Mesendoderm (in vitro differentiated cells): ENCODE measurements at regions not wholly inside any gene's neighbourhood (a gene's known extent, or its start where the extent isn't known, plus 50 kb on each side); places are given as distances from the start of the nearest gene placed in this dataset.

ENCODE experiments used
- DNase-seq: peaks from one replicate; pipeline ENCODE4 v3.0.0; 2013
- H2AK5ac ChIP-seq: 2 replicates; pipeline ENCODE4 v1.6.1; 2013; ENCODE audit warnings: low read length, inconsistent platforms
- H2BK120ac ChIP-seq: 2 replicates; pipeline ENCODE4 v1.6.1; 2013; ENCODE audit warnings: low read depth, mild to moderate bottlenecking, low read length, moderate library complexity, mixed read lengths
- H2BK15ac ChIP-seq: replicated peaks from 2 replicates; pipeline ENCODE4 v1.6.1; 2013; ENCODE audit warnings: low read depth, mild to moderate bottlenecking, moderate library complexity
- H2BK5ac ChIP-seq: 2 replicates; pipeline ENCODE4 v1.6.1; 2013; ENCODE audit warnings: low read length, inconsistent platforms
- H3K18ac ChIP-seq: 2 replicates; pipeline ENCODE4 v1.6.1; 2013; ENCODE audit warnings: mild to moderate bottlenecking, low read length, mixed read lengths
- H3K23ac ChIP-seq: one replicate; pipeline ENCODE4 v1.6.1; 2013; ENCODE audit warnings: low read length
- H3K27ac ChIP-seq: 2 replicates; pipeline ENCODE4 v1.5.1; 2013; ENCODE audit warnings: low read depth, mild to moderate bottlenecking, inconsistent platforms, low read length, moderate library complexity
- H3K27me3 ChIP-seq: 2 replicates; pipeline ENCODE4 v1.6.1; 2013; ENCODE audit warnings: low read length, control low read depth, mild to moderate bottlenecking, inconsistent platforms; ENCODE audit not compliant: insufficient read depth, poor library complexity
- H3K36me3 ChIP-seq: 2 replicates; pipeline ENCODE4 v1.6.1; 2013; ENCODE audit warnings: low read length, inconsistent platforms; ENCODE audit not compliant: control insufficient read depth, insufficient read depth
- H3K4ac ChIP-seq: one replicate; pipeline ENCODE4 v1.6.1; 2013; ENCODE audit warnings: low read depth, mild to moderate bottlenecking, low read length, moderate library complexity
- H3K4me1 ChIP-seq: 2 replicates; pipeline ENCODE4 v1.6.1; 2013; ENCODE audit warnings: low read depth, low read length, inconsistent platforms; ENCODE audit not compliant: control insufficient read depth
- H3K4me2 ChIP-seq: 2 replicates; pipeline ENCODE4 v1.6.1; 2013; ENCODE audit warnings: low read length
- H3K4me3 ChIP-seq: 2 replicates; pipeline ENCODE4 v1.5.1; 2013; ENCODE audit warnings: mild to moderate bottlenecking, low read length
- H3K56ac ChIP-seq: one replicate; pipeline ENCODE4 v1.6.1; 2013; ENCODE audit warnings: low read length
- H3K79me1 ChIP-seq: 2 replicates; pipeline ENCODE4 v1.6.1; 2013; ENCODE audit warnings: low read length, inconsistent platforms
- H3K79me2 ChIP-seq: 2 replicates; pipeline ENCODE4 v1.6.1; 2013; ENCODE audit warnings: mild to moderate bottlenecking, low read length; ENCODE audit not compliant: control insufficient read depth, insufficient read depth
- H3K9ac ChIP-seq: 2 replicates; pipeline ENCODE4 v1.6.1; 2013; ENCODE audit warnings: low read length, inconsistent platforms
- H4K5ac ChIP-seq: one replicate; pipeline ENCODE4 v1.6.1; 2013; ENCODE audit warnings: low read length
- H4K8ac ChIP-seq: one replicate; pipeline ENCODE4 v1.6.1; 2013; ENCODE audit warnings: low read depth, mild to moderate bottlenecking, control low read depth, low read length, moderate library complexity
- WGBS: extraction: QIAGEN DNeasy Blood & Tissue Kit; methylation state at CpG from one replicate; pipeline ENCODE4 v1.1.7; 2013; ENCODE audit warnings: low lambda C conversion rate, missing lambda C conversion rate; ENCODE audit not compliant: insufficient coverage; ENCODE audit errors: extremely low coverage; 5-methylcytosine and 5-hydroxymethylcytosine counted together

GRCh38 chr1:219428651-219429050, 184.3 kb downstream of the ZC3H11B start:
- no peaks in the 10 kb centered on the region for H3K36me3 ChIP-seq
- no peak overlapping the region for H3K4me3 ChIP-seq
- 100% methylated on average over 1 of the region's 5 CpGs for WGBS
- H4K5ac ChIP-seq, result no peak overlapping the region
- no peak overlapping the region for H2BK120ac ChIP-seq
- no peak overlapping the region for H3K18ac ChIP-seq
- H2AK5ac ChIP-seq, result no peak overlapping the region
- no peak overlapping the region for H3K4ac ChIP-seq
- H3K79me2 ChIP-seq, result no peaks in the 10 kb centered on the region
- H2BK5ac ChIP-seq, result no peak overlapping the region
- DNase-seq, result no peak
- H3K56ac ChIP-seq, result no peak overlapping the region
- H3K27me3 ChIP-seq, result no peaks in the 10 kb centered on the region
- H3K23ac ChIP-seq, result no peak overlapping the region
- H3K4me2 ChIP-seq, result no peak overlapping the region
- H3K4me1 ChIP-seq, result no peaks in the 10 kb centered on the region
- no peak overlapping the region for H3K27ac ChIP-seq
- H4K8ac ChIP-seq, result no peak overlapping the region
- no peak overlapping the region for H2BK15ac ChIP-seq
- H3K9ac ChIP-seq, result no peak overlapping the region
- no peaks in the 10 kb centered on the region for H3K79me1 ChIP-seq

- H3K18ac ChIP-seq, result no peak overlapping the region
- no peak overlapping the region for H3K27ac ChIP-seq
- H3K79me1 ChIP-seq, result no peaks in the 10 kb centered on the region
- H3K4me2 ChIP-seq, result no peak overlapping the region
- no peaks in the 10 kb centered on the region for H3K36me3 ChIP-seq
- no peak overlapping the region for H3K9ac ChIP-seq
- H3K23ac ChIP-seq, result no peak overlapping the region
- H3K27me3 ChIP-seq, result no peaks in the 10 kb centered on the region
- H2BK5ac ChIP-seq, result no peak overlapping the region
- H4K8ac ChIP-seq, result no peak overlapping the region
- H2BK120ac ChIP-seq, result no peak overlapping the region
- H3K56ac ChIP-seq, result no peak overlapping the region
- no peaks in the 10 kb centered on the region for H3K79me2 ChIP-seq
- no peak overlapping the region for H3K4ac ChIP-seq
- no peak overlapping the region for H4K5ac ChIP-seq
- H2AK5ac ChIP-seq, result no peak overlapping the region
- no CpG with 5 or more reads among the region's 2 CpGs for WGBS
- no peak overlapping the region for H3K4me3 ChIP-seq
- DNase-seq, result no peak
- no peaks in the 10 kb centered on the region for H3K4me1 ChIP-seq
- no peak overlapping the region for H2BK15ac ChIP-seq
These were observed 184.9 kb downstream of the ZC3H11B start for GRCh38 chr1:219427989-219428388.

GRCh38 chr1:219427403-219427802, 185.5 kb downstream of the ZC3H11B start:
- no peak overlapping the region for H2AK5ac ChIP-seq
- no peak overlapping the region for H2BK15ac ChIP-seq
- H4K5ac ChIP-seq, result no peak overlapping the region
- no peak overlapping the region for H4K8ac ChIP-seq
- no peaks in the 10 kb centered on the region for H3K27me3 ChIP-seq
- no peaks in the 10 kb centered on the region for H3K79me2 ChIP-seq
- H2BK120ac ChIP-seq, result no peak overlapping the region
- no peaks in the 10 kb centered on the region for H3K36me3 ChIP-seq
- H3K27ac ChIP-seq, result no peak overlapping the region
- H3K4ac ChIP-seq, result no peak overlapping the region
- H3K18ac ChIP-seq, result no peak overlapping the region
- no peaks in the 10 kb centered on the region for H3K4me1 ChIP-seq
- no peak overlapping the region for H3K9ac ChIP-seq
- no peak overlapping the region for H3K4me2 ChIP-seq
- H3K4me3 ChIP-seq, result no peak overlapping the region
- no peak overlapping the region for H2BK5ac ChIP-seq
- no peak overlapping the region for H3K56ac ChIP-seq
- no peak for DNase-seq
- no peaks in the 10 kb centered on the region for H3K79me1 ChIP-seq
- no peak overlapping the region for H3K23ac ChIP-seq

- H3K4me1 ChIP-seq, result no peaks in the 10 kb centered on the region
- H3K23ac ChIP-seq, result no peak overlapping the region
- DNase-seq, result no peak
- no peaks in the 10 kb centered on the region for H3K27me3 ChIP-seq
- no peak overlapping the region for H3K56ac ChIP-seq
- H3K27ac ChIP-seq, result no peak overlapping the region
- H2AK5ac ChIP-seq, result no peak overlapping the region
- H3K36me3 ChIP-seq, result no peaks in the 10 kb centered on the region
- no CpG with 5 or more reads among the region's 4 CpGs for WGBS
- no peak overlapping the region for H3K18ac ChIP-seq
- H3K9ac ChIP-seq, result no peak overlapping the region
- no peaks in the 10 kb centered on the region for H3K79me2 ChIP-seq
- H3K4ac ChIP-seq, result no peak overlapping the region
- no peak overlapping the region for H2BK120ac ChIP-seq
- no peak overlapping the region for H3K4me3 ChIP-seq
- H4K8ac ChIP-seq, result no peak overlapping the region
- H2BK15ac ChIP-seq, result no peak overlapping the region
- no peak overlapping the region for H2BK5ac ChIP-seq
- H4K5ac ChIP-seq, result no peak overlapping the region
- H3K79me1 ChIP-seq, result no peaks in the 10 kb centered on the region
- H3K4me2 ChIP-seq, result no peak overlapping the region
These were observed 189.9 kb downstream of the ZC3H11B start for GRCh38 chr1:219422811-219423598.

GRCh38 chr1:219420913-219421312, 192.0 kb downstream of the ZC3H11B start:
- no peaks in the 10 kb centered on the region for H3K4me1 ChIP-seq
- no peaks in the 10 kb centered on the region for H3K79me2 ChIP-seq
- H2BK15ac ChIP-seq, result no peak overlapping the region
- H3K4me3 ChIP-seq, result no peak overlapping the region
- no peak overlapping the region for H2BK120ac ChIP-seq
- no peaks in the 10 kb centered on the region for H3K27me3 ChIP-seq
- no peak overlapping the region for H4K8ac ChIP-seq
- no peaks in the 10 kb centered on the region for H3K79me1 ChIP-seq
- H3K9ac ChIP-seq, result no peak overlapping the region
- no peak overlapping the region for H2AK5ac ChIP-seq
- no peaks in the 10 kb centered on the region for H3K36me3 ChIP-seq
- no peak overlapping the region for H3K27ac ChIP-seq
- H3K56ac ChIP-seq, result no peak overlapping the region
- no peak overlapping the region for H3K23ac ChIP-seq
- no peak overlapping the region for H3K4me2 ChIP-seq
- H3K4ac ChIP-seq, result no peak overlapping the region
- H2BK5ac ChIP-seq, result no peak overlapping the region
- no peak overlapping the region for H4K5ac ChIP-seq
- no peak overlapping the region for H3K18ac ChIP-seq
- DNase-seq, result no peak

- no peak overlapping the region for H2AK5ac ChIP-seq
- no peak overlapping the region for H3K9ac ChIP-seq
- no peak overlapping the region for H3K4me2 ChIP-seq
- H3K18ac ChIP-seq, result no peak overlapping the region
- no peak overlapping the region for H3K23ac ChIP-seq
- no peak overlapping the region for H3K4me3 ChIP-seq
- no peak overlapping the region for H3K4ac ChIP-seq
- no peak overlapping the region for H4K8ac ChIP-seq
- no peaks in the 10 kb centered on the region for H3K4me1 ChIP-seq
- no peak overlapping the region for H3K56ac ChIP-seq
- no peak overlapping the region for H4K5ac ChIP-seq
- H2BK15ac ChIP-seq, result no peak overlapping the region
- H3K79me1 ChIP-seq, result no peaks in the 10 kb centered on the region
- no peaks in the 10 kb centered on the region for H3K36me3 ChIP-seq
- DNase-seq, result no peak
- no peaks in the 10 kb centered on the region for H3K27me3 ChIP-seq
- no peak overlapping the region for H2BK5ac ChIP-seq
- H2BK120ac ChIP-seq, result no peak overlapping the region
- no peak overlapping the region for H3K27ac ChIP-seq
- H3K79me2 ChIP-seq, result no peaks in the 10 kb centered on the region
These were observed 193.0 kb downstream of the ZC3H11B start for GRCh38 chr1:219419860-219420259.
